GM12878 (cell line): ENCODE measurements at regions not wholly inside any gene's neighbourhood (a gene's known extent, or its start where the extent isn't known, plus 50 kb on each side); places are given as distances from the start of the nearest gene placed in this dataset.
"Not testable (repeated sequence)": the region's sequence is repeated elsewhere in the genome, so short reads cannot be mapped to it uniquely, and the experiment has no call there.

Source experiments
- ATAC-seq: fragments of 200-7000 bp; cut with Tn5 transposase; 3 replicates; pipeline ENCODE4 v1.9.1; 2020; ENCODE audit warnings: mild to moderate bottlenecking, moderate library complexity
- BruUV-seq: library from RNA; stranded (reverse); fragments of 400-500 nt; replicated peaks from 2 replicates; lab custom pipeline; 2021; lab: Mats Ljungman, UMichigan
- CTCF ChIA-PET: fragments of 300-600 bp; sonication (Branson Sonifier 250); formaldehyde crosslinking; extraction: SDS; loops from one replicate; lab custom pipeline; 2021; ENCODE audit warnings: inconsistent platforms; lab: Yijun Ruan, JAX
- POLR2A ChIA-PET: fragments of 350-600 bp; formaldehyde crosslinking; extraction: SDS; loops from one replicate; lab custom pipeline; 2021; ENCODE audit warnings: inconsistent platforms; lab: Charles Lee
- RAD21 ChIA-PET: fragments of 300-600 bp; sonication (Branson Sonifier 250); formaldehyde crosslinking; loops from one replicate; lab custom pipeline; 2023; ENCODE audit warnings: antibody characterized with exemption; ENCODE audit not compliant: unreplicated experiment; lab: Charles Lee
- SMC1A ChIA-PET: fragments of 300-600 bp; sonication (Branson Sonifier 250); formaldehyde crosslinking; loops from one replicate; lab custom pipeline; 2023; ENCODE audit not compliant: unreplicated experiment, uncharacterized antibody; lab: Charles Lee
- DNase-seq: peaks from one replicate; pipeline ENCODE4 v3.0.0-alpha.2; 2011; ENCODE audit warnings: low read depth, low spot score
- FAIRE-seq: peaks from 3 replicates; lab custom pipeline; 2011; peaks lifted over from hg19 to GRCh38; lab: Jason Lieb, UNC
- H2AFZ ChIP-seq: 2 replicates; pipeline ENCODE4 v1.6.0; 2011; ENCODE audit warnings: low read depth, low read length, control low read depth; ENCODE audit not compliant: control insufficient read depth
- H3K27ac ChIP-seq: 2 replicates; pipeline ENCODE4 v1.5.1; 2011; ENCODE audit warnings: control low read depth; ENCODE audit not compliant: control insufficient read depth, insufficient read depth
- H3K27me3 ChIP-seq, 2 experiments: replicated peaks in 1 of 2; 2 replicates each; pipeline versions ENCODE4 v1.6.0 to v1.6.1; 2011; ENCODE audit warnings: low read length in 1 of 2; ENCODE audit not compliant: control insufficient read depth in 2 of 2, insufficient read depth in 2 of 2
- H3K36me3 ChIP-seq, 2 experiments: 2 replicates each; pipeline ENCODE4 v1.5.1; 2011; ENCODE audit warnings: low read length in 1 of 2; ENCODE audit not compliant: control insufficient read depth in 2 of 2, insufficient read depth in 2 of 2
- H3K4me1 ChIP-seq: 2 replicates; pipeline ENCODE4 v1.6.1; 2011; ENCODE audit warnings: mild to moderate bottlenecking, low read length, moderate library complexity, mixed read lengths; ENCODE audit not compliant: control insufficient read depth, insufficient read depth
- H3K4me2 ChIP-seq: 2 replicates; pipeline ENCODE4 v1.6.0; 2011; ENCODE audit warnings: control low read depth; ENCODE audit not compliant: control insufficient read depth, insufficient read depth
- H3K4me3 ChIP-seq: fragments of 200-600 bp; sonication (generic); 2 replicates; pipeline ENCODE4 v1.5.1; 2016
- H3K79me2 ChIP-seq: 2 replicates; pipeline ENCODE4 v1.6.0; 2011; ENCODE audit warnings: low read length; ENCODE audit not compliant: control insufficient read depth, insufficient read depth
- H3K9ac ChIP-seq: 2 replicates; pipeline ENCODE4 v1.8.0; 2011; ENCODE audit warnings: low read length, control low read depth, mixed read lengths; ENCODE audit not compliant: control insufficient read depth, insufficient read depth
- H3K9me3 ChIP-seq: replicated peaks from 3 replicates; pipeline ENCODE4 v1.5.1; 2011; ENCODE audit warnings: mild to moderate bottlenecking, low read length; ENCODE audit not compliant: control insufficient read depth, insufficient read depth
- H4K20me1 ChIP-seq: 2 replicates; pipeline ENCODE4 v1.6.0; 2011; ENCODE audit not compliant: control insufficient read depth, insufficient read depth
- WGBS: methylation state at CpG from one replicate; pipeline ENCODE4 v1.1.6; 2016; ENCODE audit warnings: low lambda C conversion rate; ENCODE audit not compliant: insufficient replicate concordance, insufficient coverage; ENCODE audit errors: missing lambda C conversion rate; 5-methylcytosine and 5-hydroxymethylcytosine counted together
- in situ Hi-C: fragments of 300-500 bp; cut with MboI; formaldehyde crosslinking; loops from 9 replicates; pipeline ENCODE4 v1.14.3; 2018; ENCODE audit warnings: mixed read lengths
- intact Hi-C: fragments of 100-400 bp; cut with micrococcal nuclease; formaldehyde crosslinking; loops from one replicate; pipeline ENCODE4 v1.14.2; 2022; ENCODE audit not compliant: unreplicated experiment

DNA sequence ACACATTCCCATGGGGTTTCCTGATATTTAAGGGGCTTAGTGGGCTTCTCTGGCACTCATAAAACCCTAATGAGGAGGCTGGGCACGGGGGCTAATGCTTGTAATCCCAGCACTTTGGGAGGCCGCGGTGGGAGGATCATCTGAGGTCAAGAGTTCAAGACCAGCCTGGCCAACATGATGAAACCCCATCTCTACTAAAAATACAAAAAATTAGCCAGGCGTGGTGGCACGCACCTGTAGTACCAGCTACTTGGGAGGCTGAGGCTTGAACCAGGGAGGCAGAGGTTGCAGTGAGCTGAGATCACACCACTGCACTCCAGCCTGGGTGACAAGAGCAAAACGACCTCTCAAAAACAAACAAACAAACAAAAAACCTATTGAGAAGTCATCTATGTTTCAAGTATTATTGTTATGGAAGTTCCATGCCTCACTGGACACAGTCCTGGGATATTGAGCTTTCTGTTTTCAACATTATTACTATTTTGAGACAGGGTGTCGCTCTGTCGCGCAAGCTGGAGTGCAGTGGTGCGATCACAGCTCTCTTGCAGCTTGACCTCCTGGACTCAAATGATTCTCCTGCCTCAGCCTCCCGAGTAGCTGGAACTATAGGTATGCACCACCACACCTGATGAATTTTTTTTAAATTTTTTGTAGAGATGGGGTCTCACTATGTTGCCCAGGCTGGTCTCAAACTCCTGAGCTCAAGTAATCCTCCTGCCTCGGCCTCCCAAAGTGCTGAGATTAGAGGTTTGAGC, 297.9 kb downstream of the GOLGA6L6 start:
- CTCF ChIA-PET, H3K4me3 ChIP-seq, H3K9me3 ChIP-seq, BruUV-seq, H2AFZ ChIP-seq, H3K4me1 ChIP-seq, RAD21 ChIA-PET, H4K20me1 ChIP-seq, H3K4me2 ChIP-seq, ATAC-seq, intact Hi-C loops, SMC1A ChIA-PET, H3K27ac ChIP-seq, FAIRE-seq, DNase-seq, H3K79me2 ChIP-seq, H3K36me3 ChIP-seq, POLR2A ChIA-PET, H3K27me3 ChIP-seq, H3K9ac ChIP-seq: not testable (repeated sequence)
- in situ Hi-C loops, result loop anchor here (10.0 kb wide), 1 partner anchor 51 kb away; no protein-coding TSS in a partner anchor
- WGBS, result 41% methylated on average over 12 of the region's 12 CpGs

DNA sequence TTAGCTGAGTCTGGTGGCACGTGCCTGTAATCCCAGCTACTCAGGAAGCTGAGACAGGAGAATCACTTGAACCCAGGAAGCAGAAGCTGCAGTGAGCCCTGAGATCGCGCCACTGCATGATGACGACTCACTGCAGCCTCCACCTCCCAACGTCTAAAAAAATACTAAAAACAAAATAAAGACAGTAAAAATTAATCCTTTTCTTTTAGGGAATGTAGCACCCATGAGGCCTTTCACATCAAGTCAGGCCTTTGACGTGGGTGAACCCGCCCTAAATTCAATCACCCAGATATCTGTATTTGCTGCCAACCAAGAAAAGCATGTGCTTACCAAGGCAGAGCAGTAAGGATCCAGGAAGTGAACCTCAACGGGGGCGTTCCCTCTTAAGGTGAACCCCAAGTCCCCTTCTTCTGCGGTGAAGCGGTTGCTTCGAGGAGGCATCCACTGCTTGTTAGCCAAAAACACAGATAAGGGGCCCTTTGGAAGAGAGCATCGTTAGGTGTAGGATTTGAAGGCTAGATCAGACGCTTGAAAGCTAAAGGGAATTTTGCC, 301.2 kb downstream of the GOLGA6L6 start:
- H3K9ac ChIP-seq, intact Hi-C loops, H3K4me2 ChIP-seq, ATAC-seq, H3K27ac ChIP-seq, H4K20me1 ChIP-seq, POLR2A ChIA-PET, H3K4me1 ChIP-seq, FAIRE-seq, H3K4me3 ChIP-seq, BruUV-seq, H3K36me3 ChIP-seq, H3K27me3 ChIP-seq, RAD21 ChIA-PET, H3K79me2 ChIP-seq, H3K9me3 ChIP-seq, CTCF ChIA-PET, H2AFZ ChIP-seq, DNase-seq, SMC1A ChIA-PET: not testable (repeated sequence)
- 47% methylated on average over 14 of the region's 14 CpGs for WGBS
- in situ Hi-C loops, result loop anchor here (10.0 kb wide), 1 partner anchor 54 kb away; no protein-coding TSS in a partner anchor

- H3K27ac ChIP-seq, H3K4me1 ChIP-seq, H3K79me2 ChIP-seq, H3K4me2 ChIP-seq, H3K27me3 ChIP-seq, POLR2A ChIA-PET, ATAC-seq, SMC1A ChIA-PET, intact Hi-C loops, CTCF ChIA-PET, H4K20me1 ChIP-seq, H3K36me3 ChIP-seq, RAD21 ChIA-PET, H2AFZ ChIP-seq, FAIRE-seq, H3K4me3 ChIP-seq, H3K9ac ChIP-seq, BruUV-seq, DNase-seq, H3K9me3 ChIP-seq, in situ Hi-C loops: not testable (repeated sequence)
- 23% methylated on average over 4 of the region's 4 CpGs for WGBS
These were observed 302.4 kb downstream of the GOLGA6L6 start for GRCh38 chr15:20239186-20239585.
